ENCODE measurements at regions not wholly inside any gene's neighbourhood (a gene's known extent, or its start where the extent isn't known, plus 50 kb on each side); places are given as distances from the start of the nearest gene placed in this dataset.

DNA sequence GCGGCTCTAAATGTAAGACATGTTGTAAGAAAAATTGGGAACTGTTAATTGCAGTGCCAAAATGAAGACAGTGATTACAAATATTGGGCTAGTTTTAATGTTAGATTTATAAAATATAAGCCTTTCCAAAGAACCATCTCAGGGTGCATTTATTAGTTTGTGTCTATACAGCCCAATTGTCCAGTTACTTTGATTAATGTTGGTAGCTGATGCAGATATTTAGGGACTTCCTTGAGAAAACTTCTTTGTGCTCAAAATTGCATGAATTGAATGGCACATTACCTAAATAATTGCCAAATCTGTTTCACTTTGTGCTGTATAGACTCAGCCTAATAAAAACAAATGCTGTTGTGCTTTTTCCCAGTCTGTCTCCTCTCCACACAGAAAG, 83.7 kb downstream of the DAD1 start:
- DNase-seq (ENCODE audit: low spot score in 2 of 2), result no peak
- no peak overlapping the region for H3K27ac ChIP-seq
- TF ChIP-seq POLR2AphosphoS5 (IDR thresholded peaks at IDR 0.05) (no peak), EP300 (IDR thresholded peaks at IDR 0.05) (no peak), POLR2A (IDR thresholded peaks at IDR 0.05) (no peak)
- TF ChIP-seq, protein P1, sequence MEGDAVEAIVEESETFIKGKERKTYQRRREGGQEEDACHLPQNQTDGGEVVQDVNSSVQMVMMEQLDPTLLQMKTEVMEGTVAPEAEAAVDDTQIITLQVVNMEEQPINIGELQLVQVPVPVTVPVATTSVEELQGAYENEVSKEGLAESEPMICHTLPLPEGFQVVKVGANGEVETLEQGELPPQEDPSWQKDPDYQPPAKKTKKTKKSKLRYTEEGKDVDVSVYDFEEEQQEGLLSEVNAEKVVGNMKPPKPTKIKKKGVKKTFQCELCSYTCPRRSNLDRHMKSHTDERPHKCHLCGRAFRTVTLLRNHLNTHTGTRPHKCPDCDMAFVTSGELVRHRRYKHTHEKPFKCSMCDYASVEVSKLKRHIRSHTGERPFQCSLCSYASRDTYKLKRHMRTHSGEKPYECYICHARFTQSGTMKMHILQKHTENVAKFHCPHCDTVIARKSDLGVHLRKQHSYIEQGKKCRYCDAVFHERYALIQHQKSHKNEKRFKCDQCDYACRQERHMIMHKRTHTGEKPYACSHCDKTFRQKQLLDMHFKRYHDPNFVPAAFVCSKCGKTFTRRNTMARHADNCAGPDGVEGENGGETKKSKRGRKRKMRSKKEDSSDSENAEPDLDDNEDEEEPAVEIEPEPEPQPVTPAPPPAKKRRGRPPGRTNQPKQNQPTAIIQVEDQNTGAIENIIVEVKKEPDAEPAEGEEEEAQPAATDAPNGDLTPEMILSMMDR (IDR thresholded peaks at IDR 0.05), result no peak
- H3K9me3 ChIP-seq, result no peaks in the 10 kb centered on the region
- H3K27me3 ChIP-seq, result no peaks in the 10 kb centered on the region
- H3K4me3 ChIP-seq, result no peak overlapping the region
- H3K4me1 ChIP-seq, result peaks cover 35% of the 10 kb centered on the region
- WGBS, result 97% methylated on average over 1 of the region's 1 CpG
- no peaks in the 10 kb centered on the region for H3K36me3 ChIP-seq

DNA sequence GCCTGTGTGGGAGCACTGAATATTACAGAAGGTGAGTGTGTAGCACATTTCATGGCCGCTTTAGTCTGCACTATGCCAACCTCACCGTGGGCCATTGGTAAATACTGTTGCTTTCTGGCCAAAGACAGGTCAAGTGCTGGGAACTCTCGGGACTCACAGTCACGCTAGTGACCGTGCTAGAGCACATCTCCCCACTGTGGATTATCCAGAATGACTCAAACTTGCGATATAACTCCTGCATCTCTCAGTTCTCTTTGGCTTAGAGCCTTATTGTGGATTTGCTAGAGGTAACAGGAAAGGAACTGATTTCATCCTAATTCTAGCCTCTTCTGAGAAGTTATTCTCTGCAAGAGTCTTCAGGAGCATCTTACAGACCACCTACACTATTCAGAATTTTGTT, 86.5 kb downstream of the DAD1 start:
- Histone ChIP-seq H3K27ac (peak overlapping the region; percentile 70), H3K36me3 (no peaks in the 10 kb centered on the region), H3K4me1 (peaks cover 38% of the 10 kb centered on the region), H3K9me3 (no peaks in the 10 kb centered on the region), H3K4me3 (peak overlapping the region; percentile 10), H3K27me3 (no peaks in the 10 kb centered on the region)
- DNase-seq (ENCODE audit: low spot score in 2 of 2), result no peak
- TF ChIP-seq, protein P1 (IDR thresholded peaks at IDR 0.05), result no peak
- no peak for TF ChIP-seq EP300 (IDR thresholded peaks at IDR 0.05)
- no peak for TF ChIP-seq POLR2A (IDR thresholded peaks at IDR 0.05)
- TF ChIP-seq POLR2AphosphoS5 (IDR thresholded peaks at IDR 0.05), result no peak
- 41% methylated on average over 4 of the region's 6 CpGs for WGBS

DNA sequence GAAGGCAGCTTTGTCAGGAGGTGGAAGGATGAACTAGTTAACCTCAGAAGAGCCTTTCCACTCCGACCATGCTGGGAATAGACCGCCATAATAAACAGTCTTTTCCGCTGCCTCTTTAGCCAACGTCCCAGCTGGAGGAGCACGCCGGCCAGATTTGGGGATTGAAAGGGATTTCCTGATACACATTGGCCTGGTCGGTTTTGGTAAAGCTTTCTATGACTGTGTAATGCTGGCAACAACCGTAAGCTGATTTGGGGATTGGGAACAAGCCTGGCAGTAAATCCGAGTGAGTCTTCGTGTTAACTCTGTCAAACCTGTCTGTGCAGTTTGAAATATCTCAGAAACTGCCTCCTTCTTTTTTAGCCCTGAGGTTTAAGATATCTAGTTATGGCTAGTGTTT, 87.0 kb downstream of the DAD1 start:
- H3K4me1 ChIP-seq, result peaks cover 43% of the 10 kb centered on the region
- WGBS, result 36% methylated on average over 10 of the region's 10 CpGs
- DNase-seq (ENCODE audit: low spot score in 2 of 2), result no peak
- H3K27me3 ChIP-seq, result no peaks in the 10 kb centered on the region
- peak overlapping the region; percentile 10 for H3K4me3 ChIP-seq
- H3K27ac ChIP-seq, result peak overlapping the region; percentile 70
- TF ChIP-seq EP300 (IDR thresholded peaks at IDR 0.05) (no peak), POLR2A (IDR thresholded peaks at IDR 0.05) (no peak), POLR2AphosphoS5 (IDR thresholded peaks at IDR 0.05) (no peak)
- TF ChIP-seq, protein P1 (IDR thresholded peaks at IDR 0.05), result no peak
- H3K9me3 ChIP-seq, result no peaks in the 10 kb centered on the region
- no peaks in the 10 kb centered on the region for H3K36me3 ChIP-seq

DNA sequence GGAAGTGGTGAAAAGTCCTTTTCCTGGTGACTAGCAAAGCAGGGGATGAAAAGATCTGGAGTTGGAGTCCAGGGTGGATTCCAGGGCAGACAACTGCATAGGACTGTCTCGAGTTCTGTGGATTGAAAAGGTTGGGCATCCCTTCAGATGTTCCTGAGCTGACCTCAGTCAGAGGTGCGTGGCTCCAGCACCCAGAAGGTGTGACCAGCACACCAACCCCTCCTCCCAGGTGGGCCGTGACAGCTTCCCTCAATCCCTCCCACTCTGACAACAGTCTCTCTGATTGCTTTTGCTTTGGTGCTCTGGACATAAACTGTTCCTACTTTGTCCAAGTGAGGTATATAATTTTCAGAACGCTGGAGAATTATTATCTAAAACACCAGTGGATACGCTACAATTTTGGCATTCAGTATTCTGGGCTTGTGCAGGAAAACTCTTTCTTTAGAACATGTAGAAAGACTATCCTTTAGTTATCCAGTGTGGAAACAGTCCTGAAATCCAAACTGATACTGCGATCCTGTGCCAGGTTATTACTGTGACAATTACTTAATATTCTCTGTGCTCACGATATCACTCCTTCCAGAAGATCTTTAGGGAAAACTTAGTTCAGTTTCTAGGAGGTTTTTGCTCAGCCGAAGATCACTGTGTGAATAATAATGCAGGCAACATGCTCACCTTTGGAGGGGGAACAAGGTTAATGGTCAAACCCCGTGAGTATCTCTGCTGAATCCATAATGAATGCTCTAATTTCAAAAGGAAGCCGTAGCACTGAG, 87.9 kb downstream of the DAD1 start:
- no peaks in the 10 kb centered on the region for H3K9me3 ChIP-seq
- WGBS, result 70% methylated on average over 10 of the region's 10 CpGs
- peaks cover 47% of the 10 kb centered on the region for H3K4me1 ChIP-seq
- DNase-seq (ENCODE audit: low spot score in 2 of 2), result no peak
- H3K27me3 ChIP-seq, result no peaks in the 10 kb centered on the region
- peak overlapping the region; percentile 70 for H3K27ac ChIP-seq
- peak overlapping the region; percentile 10 for H3K4me3 ChIP-seq
- TF ChIP-seq EP300 (IDR thresholded peaks at IDR 0.05) (no peak), POLR2A (IDR thresholded peaks at IDR 0.05) (no peak), POLR2AphosphoS5 (IDR thresholded peaks at IDR 0.05) (no peak)
- TF ChIP-seq, protein P1 (IDR thresholded peaks at IDR 0.05), result no peak
- H3K36me3 ChIP-seq, result no peaks in the 10 kb centered on the region

DNA sequence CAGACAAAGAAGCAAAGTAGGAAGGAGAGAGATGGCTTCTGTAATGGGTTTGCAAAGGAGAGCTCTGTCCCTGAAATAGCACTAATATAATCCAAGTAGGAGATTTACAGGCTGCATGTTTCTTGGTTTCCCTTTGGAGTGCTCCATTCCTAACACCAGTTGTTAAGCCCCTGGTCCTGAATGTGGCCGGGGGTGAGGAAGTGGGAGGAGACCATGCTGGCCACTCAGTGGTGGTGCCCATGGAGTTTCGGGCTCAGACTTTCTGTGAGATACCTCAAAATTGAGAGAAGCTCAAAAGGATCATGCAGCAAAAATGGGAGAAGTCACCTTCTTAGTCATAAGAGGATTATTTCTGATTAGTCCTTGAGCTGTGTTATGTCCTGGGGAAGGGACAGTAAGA, 88.5 kb downstream of the DAD1 start:
- WGBS, result 89% methylated on average over 2 of the region's 2 CpGs
- Histone ChIP-seq H3K9me3 (no peaks in the 10 kb centered on the region), H3K27ac (no peak overlapping the region), H3K36me3 (no peaks in the 10 kb centered on the region), H3K27me3 (no peaks in the 10 kb centered on the region), H3K4me1 (peaks cover 51% of the 10 kb centered on the region), H3K4me3 (no peak overlapping the region)
- no peak for TF ChIP-seq POLR2A (IDR thresholded peaks at IDR 0.05)
- no peak for TF ChIP-seq POLR2AphosphoS5 (IDR thresholded peaks at IDR 0.05)
- TF ChIP-seq, protein P1 (IDR thresholded peaks at IDR 0.05), result no peak
- TF ChIP-seq EP300 (IDR thresholded peaks at IDR 0.05), result no peak
- DNase-seq (ENCODE audit: low spot score in 2 of 2), result no peak
